SK-N-MC (cell line): ENCODE measurements at regions not wholly inside any gene's neighbourhood (a gene's known extent, or its start where the extent isn't known, plus 50 kb on each side); places are given as distances from the start of the nearest gene placed in this dataset.

Experiments used
- DNase-seq: peaks from one replicate; pipeline ENCODE4 v3.0.0-alpha.2; 2011; ENCODE audit warnings: low read depth, low spot score
- H3K27ac ChIP-seq: fragments of 200-600 bp; sonication (generic); 2 replicates; pipeline ENCODE4 v1.5.1; 2016; ENCODE audit warnings: mixed run types
- H3K36me3 ChIP-seq: fragments of 200-600 bp; sonication (generic); 2 replicates; pipeline ENCODE4 v1.6.1; 2017; ENCODE audit warnings: antibody characterized with exemption, low read length, mixed read lengths; ENCODE audit not compliant: insufficient read depth
- H3K4me3 ChIP-seq: fragments of 200-600 bp; sonication (generic); 2 replicates; pipeline ENCODE4 v1.5.1; 2016
- H3K9ac ChIP-seq: fragments of 200-600 bp; sonication (generic); 2 replicates; pipeline ENCODE4 v1.8.0; 2017; ENCODE audit warnings: mixed run types, mixed read lengths; ENCODE audit not compliant: insufficient read length
- H3K9me3 ChIP-seq: fragments of 200-600 bp; sonication (generic); 2 replicates; pipeline ENCODE4 v1.6.1; 2017; ENCODE audit warnings: low read depth, mild to moderate bottlenecking, antibody characterized with exemption, low read length, moderate library complexity, mixed read lengths
- EZH2 ChIP-seq: fragments of 200-600 bp; sonication (generic); IDR thresholded peaks from one replicate; pipeline ENCODE4 v1.6.1; 2017; ENCODE audit warnings: antibody characterized with exemption
- FOXP2 ChIP-seq: optimal IDR thresholded peaks from 2 replicates; pipeline ENCODE3; 2011; ENCODE audit warnings: mild to moderate bottlenecking, moderate library complexity; ENCODE audit not compliant: insufficient read depth; ENCODE audit errors: extremely low read length, control extremely low read depth
- POLR2AphosphoS5 ChIP-seq: IDR thresholded peaks from 2 replicates; pipeline ENCODE4 v1.6.1; 2012; ENCODE audit warnings: mild to moderate bottlenecking, low read depth, low read length, borderline replicate concordance

GRCh38 chr4:34362654-34363053 is 1881.7 kb downstream of the ARAP2 start:
- no peak for DNase-seq
- Histone ChIP-seq H3K36me3 (no peaks in the 10 kb centered on the region), H3K4me3 (no peak overlapping the region), H3K27ac (no peak overlapping the region), H3K9me3 (no peaks in the 10 kb centered on the region), H3K9ac (no peak overlapping the region)
- TF ChIP-seq FOXP2: no peak
- TF ChIP-seq POLR2AphosphoS5: no peak
- TF ChIP-seq EZH2: no peak

- Histone ChIP-seq H3K9ac (no peak overlapping the region), H3K9me3 (no peaks in the 10 kb centered on the region), H3K27ac (no peak overlapping the region), H3K36me3 (no peaks in the 10 kb centered on the region), H3K4me3 (no peak overlapping the region)
- no peak for TF ChIP-seq POLR2AphosphoS5
- no peak for TF ChIP-seq FOXP2
- no peak for TF ChIP-seq EZH2
- DNase-seq: no peak
Measured at GRCh38 chr4:34363842-34364241, 1880.5 kb downstream of the ARAP2 start.

- Histone ChIP-seq H3K36me3 (no peaks in the 10 kb centered on the region), H3K4me3 (no peak overlapping the region), H3K9me3 (no peaks in the 10 kb centered on the region), H3K27ac (no peak overlapping the region), H3K9ac (no peak overlapping the region)
- DNase-seq: no peak
- TF ChIP-seq FOXP2: no peak
- TF ChIP-seq POLR2AphosphoS5: no peak
- no peak for TF ChIP-seq EZH2
Measured at GRCh38 chr4:34365946-34366345, 1878.4 kb downstream of the ARAP2 start.

GRCh38 chr4:34371676-34372075 is 1872.6 kb downstream of the ARAP2 start:
- no peak overlapping the region for H3K27ac ChIP-seq
- H3K36me3 ChIP-seq: no peaks in the 10 kb centered on the region
- TF ChIP-seq POLR2AphosphoS5 (no peak), EZH2 (no peak), FOXP2 (no peak)
- no peak overlapping the region for H3K4me3 ChIP-seq
- no peaks in the 10 kb centered on the region for H3K9me3 ChIP-seq
- no peak overlapping the region for H3K9ac ChIP-seq
- no peak for DNase-seq

- 0 out of 2 replicates have a peak overlapping the region, but pooled peaks have one; percentile 22 for H3K4me3 ChIP-seq
- H3K9ac ChIP-seq: no peak overlapping the region
- DNase-seq: no peak
- peak overlapping the region; percentile 82 for H3K27ac ChIP-seq
- TF ChIP-seq POLR2AphosphoS5 (no peak), FOXP2 (no peak), EZH2 (no peak)
- no peaks in the 10 kb centered on the region for H3K9me3 ChIP-seq
- H3K36me3 ChIP-seq: no peaks in the 10 kb centered on the region
Measured at GRCh38 chr4:34372815-34373214, 1871.5 kb downstream of the ARAP2 start.

GRCh38 chr4:34373456-34373855 is 1870.9 kb downstream of the ARAP2 start:
- peak overlapping the region; percentile 9; the same call in 1 of the 2 replicates for H3K4me3 ChIP-seq
- no peak for TF ChIP-seq POLR2AphosphoS5
- TF ChIP-seq EZH2: no peak
- no peak for TF ChIP-seq FOXP2
- H3K9me3 ChIP-seq: no peaks in the 10 kb centered on the region
- no peak for DNase-seq
- H3K27ac ChIP-seq: peak overlapping the region; percentile 82
- no peaks in the 10 kb centered on the region for H3K36me3 ChIP-seq
- no peak overlapping the region for H3K9ac ChIP-seq

GRCh38 chr4:34412233-34412632 is 1832.1 kb downstream of the ARAP2 start:
- Histone ChIP-seq H3K9me3 (no peaks in the 10 kb centered on the region), H3K36me3 (no peaks in the 10 kb centered on the region), H3K27ac (no peak overlapping the region), H3K9ac (no peak overlapping the region), H3K4me3 (no peak overlapping the region)
- TF ChIP-seq FOXP2 (no peak), EZH2 (no peak), POLR2AphosphoS5 (no peak)
- no peak for DNase-seq

GRCh38 chr4:34412911-34413310 is 1831.4 kb downstream of the ARAP2 start:
- no peaks in the 10 kb centered on the region for H3K9me3 ChIP-seq
- H3K36me3 ChIP-seq: no peaks in the 10 kb centered on the region
- no peak overlapping the region for H3K27ac ChIP-seq
- no peak overlapping the region for H3K4me3 ChIP-seq
- H3K9ac ChIP-seq: no peak overlapping the region
- no peak for DNase-seq
- TF ChIP-seq POLR2AphosphoS5: no peak
- no peak for TF ChIP-seq EZH2

- TF ChIP-seq EZH2 (no peak), FOXP2 (no peak), POLR2AphosphoS5 (no peak)
- DNase-seq: no peak
- no peak overlapping the region for H3K9ac ChIP-seq
- no peak overlapping the region for H3K27ac ChIP-seq
- no peaks in the 10 kb centered on the region for H3K9me3 ChIP-seq
- H3K36me3 ChIP-seq: no peaks in the 10 kb centered on the region
- no peak overlapping the region for H3K4me3 ChIP-seq
Measured at GRCh38 chr4:34417160-34417559, 1827.2 kb downstream of the ARAP2 start.

GRCh38 chr4:34419871-34420270 is 1824.4 kb downstream of the ARAP2 start:
- Histone ChIP-seq H3K9ac (no peak overlapping the region), H3K36me3 (no peaks in the 10 kb centered on the region), H3K4me3 (no peak overlapping the region), H3K27ac (no peak overlapping the region), H3K9me3 (no peaks in the 10 kb centered on the region)
- no peak for DNase-seq
- TF ChIP-seq POLR2AphosphoS5 (no peak), FOXP2 (no peak), EZH2 (no peak)
